OCI-LY1 (cell line): ENCODE measurements at regions not wholly inside any gene's neighbourhood (a gene's known extent, or its start where the extent isn't known, plus 50 kb on each side); places are given as distances from the start of the nearest gene placed in this dataset.
A peak's percentile ranks its signal among the peaks of the same experiment; 100 is the strongest.

Experiments used
- EZH2 ChIP-seq: fragments of 200-600 bp; sonication (generic), shearing (Covaris generic); IDR thresholded peaks from 2 replicates; pipeline ENCODE4 v1.8.0; 2017; ENCODE audit warnings: borderline replicate concordance, mixed run types, mild to moderate bottlenecking, antibody characterized with exemption, low read length, moderate library complexity, mixed read lengths
- TF ChIP-seq, protein P1 (sequence below): fragments of 200-600 bp; sonication (generic), shearing (Covaris generic); IDR thresholded peaks from 2 replicates; pipeline ENCODE4 v1.5.1; 2017; ENCODE audit warnings: mild to moderate bottlenecking, antibody characterized with exemption, low read length, moderate library complexity, mixed read lengths

- TF ChIP-seq, protein P1, sequence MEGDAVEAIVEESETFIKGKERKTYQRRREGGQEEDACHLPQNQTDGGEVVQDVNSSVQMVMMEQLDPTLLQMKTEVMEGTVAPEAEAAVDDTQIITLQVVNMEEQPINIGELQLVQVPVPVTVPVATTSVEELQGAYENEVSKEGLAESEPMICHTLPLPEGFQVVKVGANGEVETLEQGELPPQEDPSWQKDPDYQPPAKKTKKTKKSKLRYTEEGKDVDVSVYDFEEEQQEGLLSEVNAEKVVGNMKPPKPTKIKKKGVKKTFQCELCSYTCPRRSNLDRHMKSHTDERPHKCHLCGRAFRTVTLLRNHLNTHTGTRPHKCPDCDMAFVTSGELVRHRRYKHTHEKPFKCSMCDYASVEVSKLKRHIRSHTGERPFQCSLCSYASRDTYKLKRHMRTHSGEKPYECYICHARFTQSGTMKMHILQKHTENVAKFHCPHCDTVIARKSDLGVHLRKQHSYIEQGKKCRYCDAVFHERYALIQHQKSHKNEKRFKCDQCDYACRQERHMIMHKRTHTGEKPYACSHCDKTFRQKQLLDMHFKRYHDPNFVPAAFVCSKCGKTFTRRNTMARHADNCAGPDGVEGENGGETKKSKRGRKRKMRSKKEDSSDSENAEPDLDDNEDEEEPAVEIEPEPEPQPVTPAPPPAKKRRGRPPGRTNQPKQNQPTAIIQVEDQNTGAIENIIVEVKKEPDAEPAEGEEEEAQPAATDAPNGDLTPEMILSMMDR = peak; percentile 77
- TF ChIP-seq EZH2 = no peak
Observed at GRCh38 chr7:4610768-4611467, 71.2 kb upstream of the FOXK1 start.
